ENCODE measurements at regions not wholly inside any gene's neighbourhood (a gene's known extent, or its start where the extent isn't known, plus 50 kb on each side); places are given as distances from the start of the nearest gene placed in this dataset.

DNA sequence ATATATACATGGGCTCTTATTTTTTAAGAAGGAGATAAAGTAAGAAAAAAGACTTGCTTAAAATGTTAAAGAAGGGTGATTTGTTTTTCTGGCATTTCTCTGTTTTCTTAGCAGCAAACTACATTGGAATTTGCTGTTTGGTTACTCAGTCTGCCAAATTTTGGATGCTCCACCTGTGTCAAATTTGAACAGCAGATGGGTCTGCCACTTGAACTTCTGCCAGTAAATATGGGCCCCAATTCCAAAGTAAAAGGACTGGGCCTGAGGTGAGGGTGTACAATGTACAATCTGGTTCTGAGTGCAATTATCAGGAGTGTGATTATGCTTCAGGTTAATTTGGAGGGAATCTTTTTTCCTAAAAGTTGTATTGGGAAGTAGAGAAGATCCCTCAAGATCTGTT, 794.5 kb downstream of the DSC3 start (continued):
- TF ChIP-seq, protein P1, sequence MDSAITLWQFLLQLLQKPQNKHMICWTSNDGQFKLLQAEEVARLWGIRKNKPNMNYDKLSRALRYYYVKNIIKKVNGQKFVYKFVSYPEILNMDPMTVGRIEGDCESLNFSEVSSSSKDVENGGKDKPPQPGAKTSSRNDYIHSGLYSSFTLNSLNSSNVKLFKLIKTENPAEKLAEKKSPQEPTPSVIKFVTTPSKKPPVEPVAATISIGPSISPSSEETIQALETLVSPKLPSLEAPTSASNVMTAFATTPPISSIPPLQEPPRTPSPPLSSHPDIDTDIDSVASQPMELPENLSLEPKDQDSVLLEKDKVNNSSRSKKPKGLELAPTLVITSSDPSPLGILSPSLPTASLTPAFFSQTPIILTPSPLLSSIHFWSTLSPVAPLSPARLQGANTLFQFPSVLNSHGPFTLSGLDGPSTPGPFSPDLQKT (IDR thresholded peaks at IDR 0.05; ENCODE audit: borderline replicate concordance, low read depth, low read length), result no peak
- TF ChIP-seq ZNF404 (tag by site-specific recombination; IDR thresholded peaks at IDR 0.05) (no peak), ZBTB8A (tag by site-specific recombination; IDR thresholded peaks at IDR 0.05) (no peak), ZNF555 (tag by site-specific recombination; conservative IDR thresholded peaks at IDR 0.05) (no peak)

DNA sequence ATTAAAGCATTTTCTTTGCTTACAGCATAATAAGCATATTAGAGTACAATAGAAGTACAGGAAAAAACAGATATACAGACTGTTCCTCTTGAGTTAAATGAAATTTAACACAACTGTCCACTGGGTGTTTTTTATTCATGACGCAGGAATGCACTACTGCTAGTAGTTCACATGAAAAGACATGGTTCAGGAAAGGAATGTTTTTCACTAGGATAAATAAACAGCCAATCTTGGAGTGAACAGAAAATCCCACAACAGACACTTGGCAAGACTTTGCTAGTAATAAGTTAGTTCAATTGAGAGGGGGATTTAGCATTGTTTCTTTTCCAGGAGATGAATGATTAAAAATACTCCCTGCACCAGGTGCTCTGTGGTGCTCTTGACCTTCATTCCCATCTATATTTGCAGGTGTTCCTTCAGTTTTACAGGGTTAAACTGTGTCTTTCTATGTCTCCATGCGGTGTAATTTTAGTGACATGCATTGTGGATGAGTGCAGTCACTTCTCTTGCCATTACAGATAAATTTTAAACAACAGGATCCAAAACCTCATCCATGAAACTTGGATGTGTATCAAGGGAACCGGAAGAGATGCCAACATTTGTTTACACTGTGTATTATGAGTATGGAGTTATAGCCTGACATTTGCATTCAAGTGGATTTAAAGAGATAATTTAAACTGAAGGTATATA, 796.6 kb downstream of the DSC3 start:
- POLR2A ChIA-PET, result no interaction called here
- no peaks in the 10 kb centered on the region for H3K9me3 ChIP-seq (ENCODE audit: control insufficient read depth, insufficient read depth, low read depth, low read length)
- no peak overlapping the region for H3K27ac ChIP-seq (ENCODE audit: extremely low read depth, low read depth, low read length)
- H3K4me3 ChIP-seq (ENCODE audit: low read depth, low read length), result no peak overlapping the region
- CTCF ChIA-PET, result no interaction called here
- H3K36me3 ChIP-seq (ENCODE audit: control insufficient read depth in 2 of 2, insufficient read depth in 1 of 2, low read length in 2 of 2), result no peaks in the 10 kb centered on the region
- H3K4me1 ChIP-seq (ENCODE audit: control insufficient read depth, insufficient read depth, low read length), result no peaks in the 10 kb centered on the region
- TF ChIP-seq, protein P2, sequence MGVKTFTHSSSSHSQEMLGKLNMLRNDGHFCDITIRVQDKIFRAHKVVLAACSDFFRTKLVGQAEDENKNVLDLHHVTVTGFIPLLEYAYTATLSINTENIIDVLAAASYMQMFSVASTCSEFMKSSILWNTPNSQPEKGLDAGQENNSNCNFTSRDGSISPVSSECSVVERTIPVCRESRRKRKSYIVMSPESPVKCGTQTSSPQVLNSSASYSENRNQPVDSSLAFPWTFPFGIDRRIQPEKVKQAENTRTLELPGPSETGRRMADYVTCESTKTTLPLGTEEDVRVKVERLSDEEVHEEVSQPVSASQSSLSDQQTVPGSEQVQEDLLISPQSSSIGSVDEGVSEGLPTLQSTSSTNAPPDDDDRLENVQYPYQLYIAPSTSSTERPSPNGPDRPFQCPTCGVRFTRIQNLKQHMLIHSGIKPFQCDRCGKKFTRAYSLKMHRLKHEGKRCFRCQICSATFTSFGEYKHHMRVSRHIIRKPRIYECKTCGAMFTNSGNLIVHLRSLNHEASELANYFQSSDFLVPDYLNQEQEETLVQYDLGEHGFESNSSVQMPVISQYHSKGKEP (tag by site-specific recombination; IDR thresholded peaks at IDR 0.05), result no peak
- TF ChIP-seq, protein P3, sequence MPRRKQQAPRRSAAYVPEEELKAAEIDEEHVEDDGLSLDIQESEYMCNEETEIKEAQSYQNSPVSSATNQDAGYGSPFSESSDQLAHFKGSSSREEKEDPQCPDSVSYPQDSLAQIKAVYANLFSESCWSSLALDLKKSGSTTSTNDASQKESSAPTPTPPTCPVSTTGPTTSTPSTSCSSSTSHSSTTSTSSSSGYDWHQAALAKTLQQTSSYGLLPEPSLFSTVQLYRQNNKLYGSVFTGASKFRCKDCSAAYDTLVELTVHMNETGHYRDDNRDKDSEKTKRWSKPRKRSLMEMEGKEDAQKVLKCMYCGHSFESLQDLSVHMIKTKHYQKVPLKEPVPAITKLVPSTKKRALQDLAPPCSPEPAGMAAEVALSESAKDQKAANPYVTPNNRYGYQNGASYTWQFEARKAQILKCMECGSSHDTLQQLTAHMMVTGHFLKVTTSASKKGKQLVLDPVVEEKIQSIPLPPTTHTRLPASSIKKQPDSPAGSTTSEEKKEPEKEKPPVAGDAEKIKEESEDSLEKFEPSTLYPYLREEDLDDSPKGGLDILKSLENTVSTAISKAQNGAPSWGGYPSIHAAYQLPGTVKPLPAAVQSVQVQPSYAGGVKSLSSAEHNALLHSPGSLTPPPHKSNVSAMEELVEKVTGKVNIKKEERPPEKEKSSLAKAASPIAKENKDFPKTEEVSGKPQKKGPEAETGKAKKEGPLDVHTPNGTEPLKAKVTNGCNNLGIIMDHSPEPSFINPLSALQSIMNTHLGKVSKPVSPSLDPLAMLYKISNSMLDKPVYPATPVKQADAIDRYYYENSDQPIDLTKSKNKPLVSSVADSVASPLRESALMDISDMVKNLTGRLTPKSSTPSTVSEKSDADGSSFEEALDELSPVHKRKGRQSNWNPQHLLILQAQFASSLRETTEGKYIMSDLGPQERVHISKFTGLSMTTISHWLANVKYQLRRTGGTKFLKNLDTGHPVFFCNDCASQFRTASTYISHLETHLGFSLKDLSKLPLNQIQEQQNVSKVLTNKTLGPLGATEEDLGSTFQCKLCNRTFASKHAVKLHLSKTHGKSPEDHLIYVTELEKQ (tag by site-specific recombination; IDR thresholded peaks at IDR 0.05; ENCODE audit: borderline replicate concordance), result no peak
- TF ChIP-seq ZNF155 (tag by site-specific recombination; IDR thresholded peaks at IDR 0.05) (no peak), ZNF248 (tag by site-specific recombination; IDR thresholded peaks at IDR 0.05) (no peak), KLF8 (tag by site-specific recombination; IDR thresholded peaks at IDR 0.05) (no peak), ZNF416 (tag by site-specific recombination; IDR thresholded peaks at IDR 0.05) (no peak), ZNF404 (tag by site-specific recombination; IDR thresholded peaks at IDR 0.05) (no peak), IKZF3 (tag by site-specific recombination; IDR thresholded peaks at IDR 0.05) (no peak), ZNF624 (tag by site-specific recombination; IDR thresholded peaks at IDR 0.05) (no peak), ZNF791 (tag by site-specific recombination; IDR thresholded peaks at IDR 0.05) (no peak), ZNF184 (tag by site-specific recombination; IDR thresholded peaks at IDR 0.05) (no peak)
- TF ChIP-seq, protein P4, sequence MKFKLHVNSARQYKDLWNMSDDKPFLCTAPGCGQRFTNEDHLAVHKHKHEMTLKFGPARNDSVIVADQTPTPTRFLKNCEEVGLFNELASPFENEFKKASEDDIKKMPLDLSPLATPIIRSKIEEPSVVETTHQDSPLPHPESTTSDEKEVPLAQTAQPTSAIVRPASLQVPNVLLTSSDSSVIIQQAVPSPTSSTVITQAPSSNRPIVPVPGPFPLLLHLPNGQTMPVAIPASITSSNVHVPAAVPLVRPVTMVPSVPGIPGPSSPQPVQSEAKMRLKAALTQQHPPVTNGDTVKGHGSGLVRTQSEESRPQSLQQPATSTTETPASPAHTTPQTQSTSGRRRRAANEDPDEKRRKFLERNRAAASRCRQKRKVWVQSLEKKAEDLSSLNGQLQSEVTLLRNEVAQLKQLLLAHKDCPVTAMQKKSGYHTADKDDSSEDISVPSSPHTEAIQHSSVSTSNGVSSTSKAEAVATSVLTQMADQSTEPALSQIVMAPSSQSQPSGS (tag by site-specific recombination; IDR thresholded peaks at IDR 0.05; ENCODE audit: low read depth), result no peak
- TF ChIP-seq, protein P5, sequence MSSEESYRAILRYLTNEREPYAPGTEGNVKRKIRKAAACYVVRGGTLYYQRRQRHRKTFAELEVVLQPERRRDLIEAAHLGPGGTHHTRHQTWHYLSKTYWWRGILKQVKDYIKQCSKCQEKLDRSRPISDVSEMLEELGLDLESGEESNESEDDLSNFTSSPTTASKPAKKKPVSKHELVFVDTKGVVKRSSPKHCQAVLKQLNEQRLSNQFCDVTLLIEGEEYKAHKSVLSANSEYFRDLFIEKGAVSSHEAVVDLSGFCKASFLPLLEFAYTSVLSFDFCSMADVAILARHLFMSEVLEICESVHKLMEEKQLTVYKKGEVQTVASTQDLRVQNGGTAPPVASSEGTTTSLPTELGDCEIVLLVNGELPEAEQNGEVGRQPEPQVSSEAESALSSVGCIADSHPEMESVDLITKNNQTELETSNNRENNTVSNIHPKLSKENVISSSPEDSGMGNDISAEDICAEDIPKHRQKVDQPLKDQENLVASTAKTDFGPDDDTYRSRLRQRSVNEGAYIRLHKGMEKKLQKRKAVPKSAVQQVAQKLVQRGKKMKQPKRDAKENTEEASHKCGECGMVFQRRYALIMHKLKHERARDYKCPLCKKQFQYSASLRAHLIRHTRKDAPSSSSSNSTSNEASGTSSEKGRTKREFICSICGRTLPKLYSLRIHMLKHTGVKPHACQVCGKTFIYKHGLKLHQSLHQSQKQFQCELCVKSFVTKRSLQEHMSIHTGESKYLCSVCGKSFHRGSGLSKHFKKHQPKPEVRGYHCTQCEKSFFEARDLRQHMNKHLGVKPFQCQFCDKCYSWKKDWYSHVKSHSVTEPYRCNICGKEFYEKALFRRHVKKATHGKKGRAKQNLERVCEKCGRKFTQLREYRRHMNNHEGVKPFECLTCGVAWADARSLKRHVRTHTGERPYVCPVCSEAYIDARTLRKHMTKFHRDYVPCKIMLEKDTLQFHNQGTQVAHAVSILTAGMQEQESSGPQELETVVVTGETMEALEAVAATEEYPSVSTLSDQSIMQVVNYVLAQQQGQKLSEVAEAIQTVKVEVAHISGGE (tag by site-specific recombination; conservative IDR thresholded peaks at IDR 0.05; ENCODE audit: low read depth), result no peak
- TF ChIP-seq, protein P6, sequence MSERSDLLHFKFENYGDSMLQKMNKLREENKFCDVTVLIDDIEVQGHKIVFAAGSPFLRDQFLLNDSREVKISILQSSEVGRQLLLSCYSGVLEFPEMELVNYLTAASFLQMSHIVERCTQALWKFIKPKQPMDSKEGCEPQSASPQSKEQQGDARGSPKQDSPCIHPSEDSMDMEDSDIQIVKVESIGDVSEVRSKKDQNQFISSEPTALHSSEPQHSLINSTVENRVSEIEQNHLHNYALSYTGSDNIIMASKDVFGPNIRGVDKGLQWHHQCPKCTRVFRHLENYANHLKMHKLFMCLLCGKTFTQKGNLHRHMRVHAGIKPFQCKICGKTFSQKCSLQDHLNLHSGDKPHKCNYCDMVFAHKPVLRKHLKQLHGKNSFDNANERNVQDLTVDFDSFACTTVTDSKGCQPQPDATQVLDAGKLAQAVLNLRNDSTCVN (tag by site-specific recombination; optimal IDR thresholded peaks at IDR 0.05), result no peak
- TF ChIP-seq, protein P7, sequence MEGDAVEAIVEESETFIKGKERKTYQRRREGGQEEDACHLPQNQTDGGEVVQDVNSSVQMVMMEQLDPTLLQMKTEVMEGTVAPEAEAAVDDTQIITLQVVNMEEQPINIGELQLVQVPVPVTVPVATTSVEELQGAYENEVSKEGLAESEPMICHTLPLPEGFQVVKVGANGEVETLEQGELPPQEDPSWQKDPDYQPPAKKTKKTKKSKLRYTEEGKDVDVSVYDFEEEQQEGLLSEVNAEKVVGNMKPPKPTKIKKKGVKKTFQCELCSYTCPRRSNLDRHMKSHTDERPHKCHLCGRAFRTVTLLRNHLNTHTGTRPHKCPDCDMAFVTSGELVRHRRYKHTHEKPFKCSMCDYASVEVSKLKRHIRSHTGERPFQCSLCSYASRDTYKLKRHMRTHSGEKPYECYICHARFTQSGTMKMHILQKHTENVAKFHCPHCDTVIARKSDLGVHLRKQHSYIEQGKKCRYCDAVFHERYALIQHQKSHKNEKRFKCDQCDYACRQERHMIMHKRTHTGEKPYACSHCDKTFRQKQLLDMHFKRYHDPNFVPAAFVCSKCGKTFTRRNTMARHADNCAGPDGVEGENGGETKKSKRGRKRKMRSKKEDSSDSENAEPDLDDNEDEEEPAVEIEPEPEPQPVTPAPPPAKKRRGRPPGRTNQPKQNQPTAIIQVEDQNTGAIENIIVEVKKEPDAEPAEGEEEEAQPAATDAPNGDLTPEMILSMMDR (tag by site-specific recombination; IDR thresholded peaks at IDR 0.05), result no peak
- TF ChIP-seq, protein P8, sequence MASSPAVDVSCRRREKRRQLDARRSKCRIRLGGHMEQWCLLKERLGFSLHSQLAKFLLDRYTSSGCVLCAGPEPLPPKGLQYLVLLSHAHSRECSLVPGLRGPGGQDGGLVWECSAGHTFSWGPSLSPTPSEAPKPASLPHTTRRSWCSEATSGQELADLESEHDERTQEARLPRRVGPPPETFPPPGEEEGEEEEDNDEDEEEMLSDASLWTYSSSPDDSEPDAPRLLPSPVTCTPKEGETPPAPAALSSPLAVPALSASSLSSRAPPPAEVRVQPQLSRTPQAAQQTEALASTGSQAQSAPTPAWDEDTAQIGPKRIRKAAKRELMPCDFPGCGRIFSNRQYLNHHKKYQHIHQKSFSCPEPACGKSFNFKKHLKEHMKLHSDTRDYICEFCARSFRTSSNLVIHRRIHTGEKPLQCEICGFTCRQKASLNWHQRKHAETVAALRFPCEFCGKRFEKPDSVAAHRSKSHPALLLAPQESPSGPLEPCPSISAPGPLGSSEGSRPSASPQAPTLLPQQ (tag by site-specific recombination; IDR thresholded peaks at IDR 0.05), result no peak
